ENCODE measurements at regions not wholly inside any gene's neighbourhood (a gene's known extent, or its start where the extent isn't known, plus 50 kb on each side); places are given as distances from the start of the nearest gene placed in this dataset.

DNA sequence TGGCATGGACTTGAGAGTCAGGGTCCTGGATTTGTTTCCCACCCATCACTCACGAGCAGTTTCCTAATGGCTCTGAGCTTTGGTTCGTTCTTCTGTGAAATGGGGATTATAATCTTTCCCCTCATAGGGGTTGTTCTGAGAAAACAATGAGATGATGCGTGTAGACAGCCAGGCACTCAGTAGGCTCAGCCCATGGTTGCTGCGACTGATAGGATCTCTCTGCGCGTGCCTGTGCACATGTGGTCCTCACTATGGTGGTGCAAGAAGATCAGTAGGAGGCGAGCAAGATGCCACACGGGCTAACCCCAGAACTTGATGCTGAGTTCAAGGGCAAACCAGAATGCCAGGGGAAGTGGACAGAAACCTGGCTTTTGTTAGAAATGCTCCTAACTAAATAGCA lies 153.5 kb upstream of the KCNG1 start:
- ChIA-PET POLR2A (no interaction called here), CTCF (interaction anchor here (0.9 to 1.0 kb wide), 2 partner anchors 12 to 27 kb away, joined by 3 read pairs; no protein-coding TSS in a partner anchor)
- TF ChIP-seq, protein P1, sequence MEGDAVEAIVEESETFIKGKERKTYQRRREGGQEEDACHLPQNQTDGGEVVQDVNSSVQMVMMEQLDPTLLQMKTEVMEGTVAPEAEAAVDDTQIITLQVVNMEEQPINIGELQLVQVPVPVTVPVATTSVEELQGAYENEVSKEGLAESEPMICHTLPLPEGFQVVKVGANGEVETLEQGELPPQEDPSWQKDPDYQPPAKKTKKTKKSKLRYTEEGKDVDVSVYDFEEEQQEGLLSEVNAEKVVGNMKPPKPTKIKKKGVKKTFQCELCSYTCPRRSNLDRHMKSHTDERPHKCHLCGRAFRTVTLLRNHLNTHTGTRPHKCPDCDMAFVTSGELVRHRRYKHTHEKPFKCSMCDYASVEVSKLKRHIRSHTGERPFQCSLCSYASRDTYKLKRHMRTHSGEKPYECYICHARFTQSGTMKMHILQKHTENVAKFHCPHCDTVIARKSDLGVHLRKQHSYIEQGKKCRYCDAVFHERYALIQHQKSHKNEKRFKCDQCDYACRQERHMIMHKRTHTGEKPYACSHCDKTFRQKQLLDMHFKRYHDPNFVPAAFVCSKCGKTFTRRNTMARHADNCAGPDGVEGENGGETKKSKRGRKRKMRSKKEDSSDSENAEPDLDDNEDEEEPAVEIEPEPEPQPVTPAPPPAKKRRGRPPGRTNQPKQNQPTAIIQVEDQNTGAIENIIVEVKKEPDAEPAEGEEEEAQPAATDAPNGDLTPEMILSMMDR (IDR thresholded peaks at IDR 0.05; ENCODE audit: control extremely low read depth, extremely low read depth, low read depth, missing control alignments) = no peak
- DNase-seq (ENCODE audit: extremely low spot score) = no peak

DNA sequence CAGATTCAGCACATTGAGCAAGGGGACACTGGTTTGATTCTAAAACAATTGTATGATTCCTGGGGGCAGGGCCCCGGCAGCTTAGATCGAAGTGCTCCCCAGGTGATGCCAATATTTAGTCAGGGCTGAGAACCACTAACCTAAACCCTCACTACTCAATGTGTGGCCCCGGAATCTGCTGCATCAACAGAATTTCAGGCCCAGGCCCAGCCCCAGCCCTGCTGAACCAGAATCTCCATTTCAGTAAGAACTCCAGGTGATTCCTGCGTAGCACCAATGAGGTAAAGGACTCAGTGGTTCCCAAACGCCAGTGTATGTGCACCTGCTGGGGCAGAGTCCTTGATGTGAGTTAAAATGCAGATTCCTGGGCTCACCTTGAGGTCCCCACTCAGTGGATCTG lies 152.8 kb upstream of the KCNG1 start:
- no peak for DNase-seq (ENCODE audit: extremely low spot score)
- ChIA-PET CTCF (interaction anchor here (1.0 kb wide), 1 partner anchor 27 kb away, joined by 3 read pairs; no protein-coding TSS in a partner anchor), POLR2A (no interaction called here)
- TF ChIP-seq, protein P1 (IDR thresholded peaks at IDR 0.05; ENCODE audit: control extremely low read depth, extremely low read depth, low read depth, missing control alignments) = no peak

DNA sequence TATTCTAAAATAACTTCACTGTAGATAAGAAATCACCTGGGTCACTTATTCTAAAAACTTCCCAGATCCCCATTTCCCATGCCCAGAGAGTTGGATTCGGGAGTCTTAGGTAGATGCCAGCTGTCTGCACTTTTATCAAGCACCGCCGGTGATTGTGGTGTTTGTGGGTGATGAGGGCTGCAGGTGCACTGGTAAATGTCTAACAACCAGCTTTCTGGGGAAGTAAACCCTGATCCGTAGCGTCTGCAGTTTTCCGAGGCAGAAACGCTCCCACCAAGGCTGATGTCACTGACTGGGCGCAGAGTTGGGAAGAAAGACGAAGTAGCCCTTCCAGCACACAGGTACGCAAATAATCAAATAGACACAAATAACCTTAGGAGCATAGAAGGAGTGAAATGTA lies 152.2 kb upstream of the KCNG1 start:
- DNase-seq (ENCODE audit: extremely low spot score) = no peak
- POLR2A ChIA-PET = no interaction called here

DNA sequence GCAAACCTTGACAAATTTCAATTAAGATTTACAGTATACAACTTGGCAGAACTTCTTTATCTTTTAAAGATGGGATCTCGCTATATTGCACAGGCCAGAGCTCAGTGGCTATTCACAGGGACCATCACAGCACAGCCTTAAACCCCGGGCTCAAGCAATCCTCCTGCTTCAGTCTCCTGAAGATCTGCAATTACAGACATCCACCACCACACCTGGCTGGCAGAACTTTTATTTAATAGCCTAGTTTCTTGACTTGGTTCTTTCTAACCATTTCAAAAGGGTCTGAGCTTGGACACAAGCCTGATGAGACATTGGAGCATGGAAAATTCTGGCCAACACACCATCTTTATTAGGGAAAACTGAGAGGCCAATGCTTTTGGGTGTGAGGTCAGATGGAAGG lies 151.6 kb upstream of the KCNG1 start:
- CTCF ChIA-PET = no interaction called here
- POLR2A ChIA-PET = no interaction called here
- TF ChIP-seq, protein P1 (IDR thresholded peaks at IDR 0.05; ENCODE audit: control extremely low read depth, extremely low read depth, low read depth, missing control alignments) = no peak
- DNase-seq (ENCODE audit: extremely low spot score) = no peak

More for the DNA sequence above, 152.2 kb upstream of the KCNG1 start:
- CTCF ChIA-PET = no interaction called here
- TF ChIP-seq, protein P1 (IDR thresholded peaks at IDR 0.05; ENCODE audit: control extremely low read depth, extremely low read depth, low read depth, missing control alignments) = no peak

DNA sequence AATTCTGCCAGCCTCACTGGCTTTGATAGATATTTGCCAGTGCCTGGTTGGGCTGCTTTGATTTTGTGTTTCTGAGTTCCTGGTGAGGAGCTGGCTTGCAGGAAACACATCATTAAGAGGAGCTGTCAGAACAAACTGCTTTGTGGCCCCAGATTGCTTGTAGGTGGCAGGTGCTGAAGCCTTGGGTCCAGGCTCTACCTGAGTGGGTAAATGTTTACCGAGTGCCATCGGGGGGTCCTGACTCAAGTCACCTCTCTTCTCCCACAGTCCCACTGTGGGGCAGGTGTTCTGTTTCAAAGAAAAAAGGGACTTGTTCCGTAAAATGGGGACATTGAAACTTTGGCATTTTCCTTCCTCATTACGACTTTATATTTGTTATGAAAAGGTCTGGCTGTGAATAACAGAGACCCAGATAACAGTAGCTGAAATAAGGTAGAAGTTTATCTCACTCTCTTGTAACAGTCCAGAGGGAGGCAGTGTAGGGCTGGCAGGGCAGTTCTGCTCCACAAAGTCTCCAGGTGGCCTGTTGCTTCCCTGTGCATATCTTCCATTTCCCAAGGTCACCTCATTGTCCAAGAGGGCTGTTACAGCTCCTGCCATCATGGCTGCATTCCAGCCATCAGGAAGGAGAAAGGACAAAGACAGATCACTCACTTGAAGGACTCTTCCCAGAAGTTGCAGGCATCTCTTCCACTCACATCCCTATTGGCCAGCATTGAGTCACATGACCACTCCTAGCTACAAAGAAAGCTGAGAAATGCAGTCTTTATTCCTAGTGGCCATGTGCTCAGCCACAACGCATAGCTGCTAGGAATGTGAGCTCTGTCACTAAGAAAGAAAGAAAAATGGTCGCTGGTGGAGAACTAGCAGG lies 149.9 kb upstream of the KCNG1 start:
- DNase-seq (ENCODE audit: extremely low spot score) = no peak
- CTCF ChIA-PET = no interaction called here
- POLR2A ChIA-PET = no interaction called here
- TF ChIP-seq, protein P1 (IDR thresholded peaks at IDR 0.05; ENCODE audit: control extremely low read depth, extremely low read depth, low read depth, missing control alignments) = no peak

DNA sequence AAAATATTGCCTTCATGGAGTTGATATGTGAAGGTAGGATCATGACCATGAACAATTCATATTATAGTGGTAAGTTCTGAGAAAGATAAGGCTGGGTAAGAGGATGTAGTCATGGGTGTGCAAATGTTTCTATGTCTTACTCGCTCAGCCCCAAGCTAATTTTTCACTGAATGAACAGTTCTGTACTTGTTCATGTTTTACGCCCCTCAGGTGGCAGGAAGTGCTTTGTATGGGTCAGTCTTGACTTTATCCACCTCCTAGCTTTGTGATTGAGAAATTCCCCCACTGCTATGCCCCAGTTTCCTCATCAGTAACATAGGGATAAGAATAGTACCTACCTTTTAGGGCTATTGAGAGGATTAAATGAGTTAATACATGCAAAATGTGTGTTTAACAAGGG lies 148.2 kb upstream of the KCNG1 start:
- TF ChIP-seq, protein P1 (IDR thresholded peaks at IDR 0.05; ENCODE audit: control extremely low read depth, extremely low read depth, low read depth, missing control alignments) = no peak
- no peak for DNase-seq (ENCODE audit: extremely low spot score)
- POLR2A ChIA-PET = no interaction called here
- CTCF ChIA-PET = interaction anchor here (2.3 kb wide), 1 partner anchor 8 kb away, joined by 7 read pairs; no protein-coding TSS in a partner anchor
